SK-N-DZ (cell line): ENCODE measurements at regions not wholly inside any gene's neighbourhood (a gene's known extent, or its start where the extent isn't known, plus 50 kb on each side); places are given as distances from the start of the nearest gene placed in this dataset.

ENCODE experiments used
- DNase-seq: peaks from one replicate; pipeline ENCODE4 v3.0.0-alpha.2; 2015; ENCODE audit warnings: low spot score

GRCh38 chr2:234341306-234341985, 155.4 kb downstream of the ARL4C start:
- no peak for DNase-seq

GRCh38 chr2:234339501-234339900, 157.4 kb downstream of the ARL4C start:
- DNase-seq, result no peak

GRCh38 chr2:234339011-234339410, 157.9 kb downstream of the ARL4C start:
- no peak for DNase-seq

GRCh38 chr2:234335661-234336228, 161.1 kb downstream of the ARL4C start:
- DNase-seq, result peak; percentile 97

- peak; percentile 35 for DNase-seq
Observed at GRCh38 chr2:234334756-234335155, 162.1 kb downstream of the ARL4C start.

GRCh38 chr2:234334151-234334550, 162.7 kb downstream of the ARL4C start:
- peak; percentile 34 for DNase-seq

GRCh38 chr2:234333168-234334130, 163.4 kb downstream of the ARL4C start:
- peak; percentile 29 for DNase-seq

GRCh38 chr2:234331966-234332365, 164.9 kb downstream of the ARL4C start:
- DNase-seq, result no peak

- DNase-seq, result no peak
Observed at GRCh38 chr2:234331566-234331965, 165.3 kb downstream of the ARL4C start.

- DNase-seq, result no peak
Observed at GRCh38 chr2:234330902-234331301, 166.0 kb downstream of the ARL4C start.

- DNase-seq, result no peak
Observed at GRCh38 chr2:234329202-234329960, 167.5 kb downstream of the ARL4C start.

- DNase-seq, result no peak
Observed at GRCh38 chr2:234328444-234328990, 168.4 kb downstream of the ARL4C start.

GRCh38 chr2:234326694-234327093, 170.2 kb downstream of the ARL4C start:
- no peak for DNase-seq

GRCh38 chr2:234324116-234324515, 172.8 kb downstream of the ARL4C start:
- no peak for DNase-seq

- no peak for DNase-seq
Observed at GRCh38 chr2:234322766-234323465, 174.0 kb downstream of the ARL4C start.

- DNase-seq, result no peak
Observed at GRCh38 chr2:234320066-234320465, 176.8 kb downstream of the ARL4C start.

GRCh38 chr2:234318361-234318760, 178.5 kb downstream of the ARL4C start:
- DNase-seq, result no peak

- DNase-seq, result no peak
Observed at GRCh38 chr2:234313558-234313957, 183.3 kb downstream of the ARL4C start.

GRCh38 chr2:234310166-234310565, 186.7 kb downstream of the ARL4C start:
- DNase-seq, result no peak

- DNase-seq, result no peak
Observed at GRCh38 chr2:234309431-234309830, 187.4 kb downstream of the ARL4C start.

GRCh38 chr2:234308813-234309195, 188.1 kb downstream of the ARL4C start:
- no peak for DNase-seq
